H1 (cell line): ENCODE measurements at regions not wholly inside any gene's neighbourhood (a gene's known extent, or its start where the extent isn't known, plus 50 kb on each side); places are given as distances from the start of the nearest gene placed in this dataset.

Experiments used
- BCL11A ChIP-seq, 2 experiments: IDR thresholded peaks; one replicate each; pipeline ENCODE4 v1.6.1; 2011; ENCODE audit warnings: low read depth in 2 of 2, low read length in 2 of 2, mild to moderate bottlenecking in 2 of 2
- TF ChIP-seq, protein P1 (sequence below): IDR thresholded peaks from 2 replicates; pipeline ENCODE4 v1.6.1; 2012; ENCODE audit warnings: low read length, inconsistent platforms

GRCh38 chr11:116111546-116111945, 607.3 kb upstream of the CADM1 start (continued):
- TF ChIP-seq, protein P1, sequence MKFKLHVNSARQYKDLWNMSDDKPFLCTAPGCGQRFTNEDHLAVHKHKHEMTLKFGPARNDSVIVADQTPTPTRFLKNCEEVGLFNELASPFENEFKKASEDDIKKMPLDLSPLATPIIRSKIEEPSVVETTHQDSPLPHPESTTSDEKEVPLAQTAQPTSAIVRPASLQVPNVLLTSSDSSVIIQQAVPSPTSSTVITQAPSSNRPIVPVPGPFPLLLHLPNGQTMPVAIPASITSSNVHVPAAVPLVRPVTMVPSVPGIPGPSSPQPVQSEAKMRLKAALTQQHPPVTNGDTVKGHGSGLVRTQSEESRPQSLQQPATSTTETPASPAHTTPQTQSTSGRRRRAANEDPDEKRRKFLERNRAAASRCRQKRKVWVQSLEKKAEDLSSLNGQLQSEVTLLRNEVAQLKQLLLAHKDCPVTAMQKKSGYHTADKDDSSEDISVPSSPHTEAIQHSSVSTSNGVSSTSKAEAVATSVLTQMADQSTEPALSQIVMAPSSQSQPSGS, result no peak
- no peak for TF ChIP-seq BCL11A (IDR thresholded peaks at IDR 0.05; ENCODE audit: low read depth in 2 of 2, low read length in 2 of 2)
